ENCODE measurements at regions not wholly inside any gene's neighbourhood (a gene's known extent, or its start where the extent isn't known, plus 50 kb on each side); places are given as distances from the start of the nearest gene placed in this dataset.
A peak's percentile ranks its signal among the peaks of the same experiment; 100 is the strongest.
"Not testable (repeated sequence)": the region's sequence is repeated elsewhere in the genome, so short reads cannot be mapped to it uniquely, and the experiment has no call there.

DNA sequence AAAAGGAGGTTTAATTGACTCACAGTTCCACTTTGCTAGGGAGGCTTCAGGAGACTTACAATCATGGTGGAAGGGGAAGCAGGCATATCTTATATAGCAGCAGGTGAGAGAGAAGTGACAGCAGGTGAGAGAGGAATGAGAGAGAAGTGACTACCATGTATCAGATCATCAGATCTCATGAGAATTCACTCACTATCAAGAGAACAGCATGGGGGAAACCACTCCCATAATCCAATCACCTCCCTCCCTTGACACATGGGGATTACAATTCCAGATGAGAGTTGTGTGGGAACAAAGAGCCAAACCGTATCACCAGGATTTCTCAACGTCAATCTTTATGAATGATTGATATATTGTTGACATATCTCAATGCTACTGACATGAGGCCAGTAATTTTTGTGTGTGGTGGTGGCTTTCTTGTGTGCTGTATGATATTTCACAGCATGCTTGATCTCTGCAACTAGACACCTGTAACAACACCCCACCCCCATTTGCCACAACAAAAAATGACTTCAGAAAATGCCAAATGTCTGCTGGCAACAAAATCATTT lies 1470.9 kb upstream of the SEL1L start:
- DNase-seq (ENCODE audit: low spot score), result no peak
- no peaks in the 10 kb centered on the region for H3K36me3 ChIP-seq (replicated peaks; ENCODE audit: insufficient read depth, low read depth)

DNA sequence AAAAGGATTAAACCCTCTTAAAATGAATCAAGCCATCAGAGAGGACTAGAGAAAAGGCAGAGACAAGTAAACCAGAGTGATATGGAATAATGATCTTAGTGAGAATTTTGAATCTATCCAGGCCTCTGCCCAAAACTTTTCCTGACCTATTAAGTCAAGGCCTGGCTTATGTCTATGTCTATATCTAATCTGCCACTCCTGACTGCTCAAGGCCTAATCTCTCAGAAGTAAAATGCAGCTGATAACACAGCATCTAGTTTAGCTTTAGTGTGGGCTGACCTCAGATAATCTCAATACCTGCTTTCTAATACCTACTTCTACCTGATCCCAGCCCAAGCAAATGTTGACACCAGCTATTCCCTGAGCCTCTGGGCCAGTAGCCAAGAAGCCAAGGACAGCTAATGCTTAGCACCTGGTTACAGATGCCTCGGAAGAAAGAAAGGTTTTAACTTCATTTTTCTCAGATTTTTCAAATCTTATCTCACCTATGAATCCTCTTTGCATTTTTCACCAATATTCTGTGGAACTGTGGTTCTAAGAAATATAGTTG lies 1472.5 kb upstream of the SEL1L start:
- 20% methylated on average over 1 of the region's 1 CpG for WGBS (ENCODE audit: low lambda C conversion rate, missing lambda C conversion rate)
- no peaks in the 10 kb centered on the region for H3K27me3 ChIP-seq
- H2AFZ ChIP-seq, result no peak overlapping the region
- TF ChIP-seq EZH2phosphoT487 (IDR thresholded peaks at IDR 0.05; ENCODE audit: low read depth, severe bottlenecking, unreplicated experiment) (no peak), CTCF (IDR thresholded peaks at IDR 0.05; ENCODE audit: poor library complexity) (no peak), EZH2 (IDR thresholded peaks at IDR 0.05; ENCODE audit: borderline replicate concordance) (no peak)
- H4K20me1 ChIP-seq (ENCODE audit: insufficient read depth, poor library complexity, severe bottlenecking), result no peaks in the 10 kb centered on the region
- no peak overlapping the region for H3K4me3 ChIP-seq
- H3K79me2 ChIP-seq, result no peaks in the 10 kb centered on the region
- H3K4me1 ChIP-seq (ENCODE audit: insufficient read depth), result no peaks in the 10 kb centered on the region
- H3K27ac ChIP-seq, result no peak overlapping the region
- no peak overlapping the region for H3K4me2 ChIP-seq
- H3K36me3 ChIP-seq (replicated peaks; ENCODE audit: insufficient read depth, low read depth), result no peaks in the 10 kb centered on the region
- no peaks in the 10 kb centered on the region for H3K9me3 ChIP-seq (ENCODE audit: low read depth)
- no peaks in the 10 kb centered on the region for H3K9me2 ChIP-seq (replicated peaks; ENCODE audit: insufficient read depth)
- peak; percentile 8 for DNase-seq (ENCODE audit: low spot score)

More for the DNA sequence above, 1470.9 kb upstream of the SEL1L start:
- no peak overlapping the region for H3K4me3 ChIP-seq
- no peaks in the 10 kb centered on the region for H3K79me2 ChIP-seq
- H3K4me1 ChIP-seq (ENCODE audit: insufficient read depth), result no peaks in the 10 kb centered on the region
- TF ChIP-seq CTCF (IDR thresholded peaks at IDR 0.05; ENCODE audit: poor library complexity) (no peak), EZH2 (IDR thresholded peaks at IDR 0.05; ENCODE audit: borderline replicate concordance) (no peak), EZH2phosphoT487 (IDR thresholded peaks at IDR 0.05; ENCODE audit: low read depth, severe bottlenecking, unreplicated experiment) (no peak)
- no peaks in the 10 kb centered on the region for H3K27me3 ChIP-seq
- H3K9me3 ChIP-seq (ENCODE audit: low read depth), result no peaks in the 10 kb centered on the region
- H3K9me2 ChIP-seq (replicated peaks; ENCODE audit: insufficient read depth), result no peaks in the 10 kb centered on the region
- no peak overlapping the region for H3K27ac ChIP-seq
- H3K4me2 ChIP-seq, result no peak overlapping the region
- no peaks in the 10 kb centered on the region for H4K20me1 ChIP-seq (ENCODE audit: insufficient read depth, poor library complexity, severe bottlenecking)
- 34% methylated on average over 2 of the region's 2 CpGs for WGBS (ENCODE audit: low lambda C conversion rate, missing lambda C conversion rate)
- H2AFZ ChIP-seq, result no peak overlapping the region

- not testable (repeated sequence) for H3K27me3 ChIP-seq; H2AFZ ChIP-seq; H3K27ac ChIP-seq; H3K4me2 ChIP-seq; DNase-seq (ENCODE audit: low spot score); H3K36me3 ChIP-seq (replicated peaks; ENCODE audit: insufficient read depth, low read depth); H3K9me3 ChIP-seq (ENCODE audit: low read depth); H3K4me1 ChIP-seq (ENCODE audit: insufficient read depth); H4K20me1 ChIP-seq (ENCODE audit: insufficient read depth, poor library complexity, severe bottlenecking); H3K4me3 ChIP-seq; H3K79me2 ChIP-seq; H3K9me2 ChIP-seq (replicated peaks; ENCODE audit: insufficient read depth)
- over 99% methylated on average over 7 of the region's 7 CpGs for WGBS (ENCODE audit: low lambda C conversion rate, missing lambda C conversion rate)
These were observed 1473.4 kb upstream of the SEL1L start for GRCh38 chr14:83007052-83007451.

- no peak for DNase-seq (ENCODE audit: low spot score)
- 96% methylated on average over 1 of the region's 1 CpG for WGBS (ENCODE audit: low lambda C conversion rate, missing lambda C conversion rate)
- H3K79me2 ChIP-seq, result no peaks in the 10 kb centered on the region
- H3K4me1 ChIP-seq (ENCODE audit: insufficient read depth), result no peaks in the 10 kb centered on the region
- no peak overlapping the region for H2AFZ ChIP-seq
- TF ChIP-seq EZH2phosphoT487 (IDR thresholded peaks at IDR 0.05; ENCODE audit: low read depth, severe bottlenecking, unreplicated experiment) (no peak), EZH2 (IDR thresholded peaks at IDR 0.05; ENCODE audit: borderline replicate concordance) (no peak), CTCF (IDR thresholded peaks at IDR 0.05; ENCODE audit: poor library complexity) (no peak)
- H3K36me3 ChIP-seq (replicated peaks; ENCODE audit: insufficient read depth, low read depth), result no peaks in the 10 kb centered on the region
- no peak overlapping the region for H3K27ac ChIP-seq
- H3K4me3 ChIP-seq, result no peak overlapping the region
- no peaks in the 10 kb centered on the region for H4K20me1 ChIP-seq (ENCODE audit: insufficient read depth, poor library complexity, severe bottlenecking)
- H3K27me3 ChIP-seq, result no peaks in the 10 kb centered on the region
- no peak overlapping the region for H3K4me2 ChIP-seq
- H3K9me3 ChIP-seq (ENCODE audit: low read depth), result no peaks in the 10 kb centered on the region
- no peaks in the 10 kb centered on the region for H3K9me2 ChIP-seq (replicated peaks; ENCODE audit: insufficient read depth)
These were observed 1474.1 kb upstream of the SEL1L start for GRCh38 chr14:83007641-83008225.
